ENCODE measurements at regions not wholly inside any gene's neighbourhood (a gene's known extent, or its start where the extent isn't known, plus 50 kb on each side); places are given as distances from the start of the nearest gene placed in this dataset.
"Not testable (repeated sequence)": the region's sequence is repeated elsewhere in the genome, so short reads cannot be mapped to it uniquely, and the experiment has no call there.

DNA sequence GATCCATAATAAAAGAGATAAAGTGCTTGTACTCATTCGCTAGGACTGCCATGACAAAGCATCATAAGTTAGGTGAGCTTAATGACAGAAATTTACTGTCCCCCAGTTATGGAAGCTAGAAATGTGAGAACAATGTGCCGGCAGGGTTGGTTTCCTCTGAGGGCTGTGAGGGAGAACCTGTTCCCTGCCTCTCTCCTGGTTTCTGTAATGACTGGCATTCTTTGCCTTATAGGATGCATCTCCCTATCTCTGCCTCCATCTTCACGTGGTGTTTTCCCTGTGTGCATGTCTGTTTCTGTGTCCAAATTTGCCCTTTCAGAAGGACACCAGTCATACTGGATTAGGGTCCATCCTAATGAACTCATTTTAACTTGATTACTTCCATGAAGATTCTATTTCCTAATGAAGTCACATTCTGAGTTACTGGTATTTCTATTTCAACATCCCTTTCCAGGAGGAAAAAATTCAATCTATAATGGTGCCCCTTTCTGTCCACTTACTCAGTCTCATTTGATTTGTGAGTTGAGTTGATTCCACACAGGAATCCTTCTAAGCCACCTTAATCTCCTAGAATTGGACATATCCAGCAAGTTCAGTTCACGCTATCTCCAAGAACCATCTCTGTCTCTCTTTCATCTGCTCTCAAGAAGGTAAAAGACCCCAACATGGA is 71.2 kb upstream of the LIPC start:
- H3K27me3 ChIP-seq: no peaks in the 10 kb centered on the region
- H3K4me3 ChIP-seq: no peak overlapping the region
- intact Hi-C loops (cut with DNase I): no loop called here
- no peak overlapping the region for H3K9ac ChIP-seq (ENCODE audit: low read depth in 2 of 2, low read length in 2 of 2)
- TF ChIP-seq, protein P1, sequence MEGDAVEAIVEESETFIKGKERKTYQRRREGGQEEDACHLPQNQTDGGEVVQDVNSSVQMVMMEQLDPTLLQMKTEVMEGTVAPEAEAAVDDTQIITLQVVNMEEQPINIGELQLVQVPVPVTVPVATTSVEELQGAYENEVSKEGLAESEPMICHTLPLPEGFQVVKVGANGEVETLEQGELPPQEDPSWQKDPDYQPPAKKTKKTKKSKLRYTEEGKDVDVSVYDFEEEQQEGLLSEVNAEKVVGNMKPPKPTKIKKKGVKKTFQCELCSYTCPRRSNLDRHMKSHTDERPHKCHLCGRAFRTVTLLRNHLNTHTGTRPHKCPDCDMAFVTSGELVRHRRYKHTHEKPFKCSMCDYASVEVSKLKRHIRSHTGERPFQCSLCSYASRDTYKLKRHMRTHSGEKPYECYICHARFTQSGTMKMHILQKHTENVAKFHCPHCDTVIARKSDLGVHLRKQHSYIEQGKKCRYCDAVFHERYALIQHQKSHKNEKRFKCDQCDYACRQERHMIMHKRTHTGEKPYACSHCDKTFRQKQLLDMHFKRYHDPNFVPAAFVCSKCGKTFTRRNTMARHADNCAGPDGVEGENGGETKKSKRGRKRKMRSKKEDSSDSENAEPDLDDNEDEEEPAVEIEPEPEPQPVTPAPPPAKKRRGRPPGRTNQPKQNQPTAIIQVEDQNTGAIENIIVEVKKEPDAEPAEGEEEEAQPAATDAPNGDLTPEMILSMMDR (IDR thresholded peaks at IDR 0.05): no peak
- no peaks in the 10 kb centered on the region for H3K4me1 ChIP-seq
- DNase-seq: no peak
- H3K27ac ChIP-seq: no peak overlapping the region
- no peaks in the 10 kb centered on the region for H3K36me3 ChIP-seq
- no peaks in the 10 kb centered on the region for H3K9me3 ChIP-seq

DNA sequence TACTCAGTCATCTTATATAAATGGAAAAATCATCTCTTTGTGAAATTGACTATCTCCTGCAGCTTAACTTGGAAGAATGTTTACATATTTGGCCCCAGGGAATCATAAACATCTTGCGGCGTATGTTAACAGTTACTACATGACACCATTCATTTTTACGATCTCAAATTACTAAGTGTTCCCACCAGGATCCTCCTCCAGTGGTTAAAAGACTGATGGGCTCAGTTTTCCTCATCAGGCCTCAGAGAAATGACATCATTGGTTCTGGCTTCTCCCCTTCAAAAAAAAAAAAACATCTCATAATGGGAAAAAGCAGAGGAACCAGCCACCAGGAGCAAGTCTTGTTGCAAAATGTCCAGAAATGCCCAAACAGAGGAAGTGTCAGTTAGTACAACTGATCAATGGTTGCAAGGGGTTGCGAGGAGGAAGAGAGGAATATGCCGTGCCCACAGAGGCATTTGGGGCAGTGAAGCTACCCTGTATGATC is 70.5 kb upstream of the LIPC start:
- Histone ChIP-seq H3K9me3 (no peaks in the 10 kb centered on the region), H3K4me3 (no peak overlapping the region), H3K36me3 (no peaks in the 10 kb centered on the region), H3K27me3 (no peaks in the 10 kb centered on the region), H3K27ac (no peak overlapping the region), H3K4me1 (no peaks in the 10 kb centered on the region), H3K9ac (ENCODE audit: low read depth in 2 of 2, low read length in 2 of 2) (no peak overlapping the region)
- TF ChIP-seq, protein P1 (IDR thresholded peaks at IDR 0.05): no peak
- no peak for DNase-seq
- intact Hi-C loops (cut with DNase I): no loop called here

DNA sequence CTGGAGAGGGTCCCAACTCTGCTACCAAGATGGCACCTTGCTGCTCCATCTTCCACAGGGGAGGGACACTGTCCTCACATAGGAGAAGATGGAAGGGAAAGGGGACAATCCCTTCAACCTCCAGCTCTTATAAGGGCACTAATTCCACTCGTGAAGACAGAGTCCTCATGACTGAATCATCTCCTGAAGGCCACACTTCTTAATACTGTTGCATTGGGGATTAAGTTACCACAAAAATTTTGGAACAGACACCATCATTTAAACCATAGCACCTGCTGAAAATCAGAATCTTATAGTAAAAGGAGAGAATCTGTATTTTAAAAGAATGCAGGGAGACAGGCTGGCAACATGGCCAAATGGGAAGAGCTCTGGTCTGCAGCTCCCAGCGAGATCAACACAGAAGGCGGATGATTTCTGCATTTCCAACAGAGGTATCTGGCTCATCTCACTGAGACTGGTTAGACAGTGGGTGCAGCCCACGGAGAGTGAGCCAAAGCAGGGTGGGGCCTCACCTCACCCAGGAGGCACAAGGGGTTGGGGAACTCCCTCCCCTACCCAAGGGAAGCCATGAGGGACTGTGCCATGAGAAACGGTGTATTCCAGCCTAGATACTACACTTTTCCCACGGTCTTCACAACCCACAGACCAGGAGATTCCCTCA is 69.4 kb upstream of the LIPC start:
- Histone ChIP-seq H3K27ac (no peak overlapping the region), H3K9ac (ENCODE audit: low read depth in 2 of 2, low read length in 2 of 2) (no peak overlapping the region), H3K36me3 (no peaks in the 10 kb centered on the region), H3K4me3 (no peak overlapping the region), H3K9me3 (no peaks in the 10 kb centered on the region), H3K27me3 (no peaks in the 10 kb centered on the region), H3K4me1 (no peaks in the 10 kb centered on the region)
- TF ChIP-seq, protein P1 (IDR thresholded peaks at IDR 0.05): no peak
- DNase-seq: no peak
- intact Hi-C loops (cut with DNase I): no loop called here

DNA sequence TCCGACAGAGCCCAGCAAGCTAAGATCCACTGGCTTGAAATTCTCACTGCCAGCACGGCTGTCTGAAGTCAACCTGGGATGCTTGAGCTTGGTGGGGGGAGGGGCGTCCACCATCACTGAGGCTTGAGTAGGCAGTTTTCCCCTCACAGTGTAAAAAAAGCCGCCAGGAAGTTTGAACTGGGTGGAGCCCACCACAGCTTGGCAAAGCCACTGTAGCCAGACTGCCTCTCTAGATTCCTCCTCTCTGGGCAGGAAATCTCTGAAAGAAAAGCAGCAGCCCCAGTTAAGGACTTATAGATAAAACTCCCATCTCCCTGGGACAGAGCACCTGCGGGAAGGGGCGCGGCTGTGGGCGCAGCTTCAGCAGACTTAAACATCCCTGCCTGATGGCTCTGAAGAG is 68.7 kb upstream of the LIPC start:
- DNase-seq; H3K4me3 ChIP-seq; H3K27me3 ChIP-seq; H3K27ac ChIP-seq; H3K9me3 ChIP-seq; intact Hi-C loops (cut with DNase I); H3K9ac ChIP-seq (ENCODE audit: low read depth in 2 of 2, low read length in 2 of 2); H3K36me3 ChIP-seq; H3K4me1 ChIP-seq: not testable (repeated sequence)

DNA sequence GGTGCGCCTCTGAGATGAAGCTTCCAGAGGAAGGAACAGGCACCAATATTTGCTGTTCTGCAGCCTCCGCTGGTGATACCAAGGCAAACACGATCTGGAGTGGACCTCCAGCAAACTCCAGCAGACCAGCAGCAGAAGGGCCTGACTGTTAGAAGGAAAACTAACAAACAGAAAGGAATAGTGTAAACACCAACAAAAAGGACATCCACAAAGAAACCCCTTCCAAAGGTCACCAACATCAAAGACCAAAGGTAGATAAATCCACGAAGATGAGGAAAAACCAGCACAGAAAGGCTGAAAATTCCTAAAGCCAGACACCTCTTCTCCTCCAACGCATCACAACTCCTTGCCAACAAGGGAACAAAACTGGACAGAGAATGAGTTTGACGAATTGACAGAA is 68.1 kb upstream of the LIPC start:
- H3K9ac ChIP-seq (ENCODE audit: low read depth in 2 of 2, low read length in 2 of 2); DNase-seq; H3K27ac ChIP-seq; H3K36me3 ChIP-seq; H3K27me3 ChIP-seq; H3K9me3 ChIP-seq; intact Hi-C loops (cut with DNase I); H3K4me1 ChIP-seq; H3K4me3 ChIP-seq: not testable (repeated sequence)

DNA sequence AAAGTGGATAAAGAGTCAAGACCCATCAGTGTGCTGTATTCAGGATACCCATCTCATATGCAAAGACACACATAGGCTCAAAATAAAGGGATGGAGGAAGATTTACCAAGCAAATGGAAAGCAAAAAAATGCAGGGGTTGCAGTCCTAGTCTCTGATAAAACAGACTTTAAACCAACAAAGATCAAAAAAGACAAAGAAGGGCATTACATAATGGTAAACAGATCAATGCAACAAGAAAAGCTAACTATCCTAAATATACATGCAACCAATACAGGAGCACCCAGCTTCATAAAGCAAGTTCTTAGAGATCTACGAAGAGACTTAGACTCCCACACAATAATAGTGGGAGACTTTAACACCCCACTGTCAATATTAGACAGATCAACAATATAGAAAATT is 66.7 kb upstream of the LIPC start:
- H3K27me3 ChIP-seq; intact Hi-C loops (cut with DNase I); H3K9me3 ChIP-seq; H3K4me3 ChIP-seq; H3K9ac ChIP-seq (ENCODE audit: low read depth in 2 of 2, low read length in 2 of 2); H3K36me3 ChIP-seq; H3K27ac ChIP-seq; DNase-seq; H3K4me1 ChIP-seq: not testable (repeated sequence)

DNA sequence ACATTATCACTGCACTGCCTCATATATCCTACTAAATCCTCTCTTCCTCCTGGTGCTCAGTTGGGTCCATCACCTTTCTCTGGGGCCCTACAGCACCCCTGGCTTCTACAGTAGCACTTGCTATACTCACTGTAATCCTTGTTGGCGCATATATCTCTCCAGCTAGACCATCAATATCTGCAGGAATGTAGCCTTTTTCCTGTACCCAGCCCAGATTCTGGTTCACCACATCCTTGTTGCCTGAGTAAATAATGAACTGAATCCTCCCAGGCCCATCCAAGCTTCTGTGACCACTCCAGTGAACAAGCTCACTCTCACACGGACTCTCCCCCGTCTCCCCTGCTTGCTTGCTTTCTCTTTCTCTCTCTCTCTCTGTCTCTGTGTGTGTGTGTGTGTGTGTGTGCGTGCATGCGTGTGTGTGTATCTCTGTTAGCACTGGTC is 62.5 kb upstream of the LIPC start:
- TF ChIP-seq, protein P1 (IDR thresholded peaks at IDR 0.05): no peak
- DNase-seq: no peak
- Histone ChIP-seq H3K27ac (no peak overlapping the region), H3K9ac (ENCODE audit: low read depth in 2 of 2, low read length in 2 of 2) (no peak overlapping the region), H3K27me3 (no peaks in the 10 kb centered on the region), H3K4me1 (no peaks in the 10 kb centered on the region), H3K36me3 (no peaks in the 10 kb centered on the region), H3K9me3 (no peaks in the 10 kb centered on the region), H3K4me3 (no peak overlapping the region)
- intact Hi-C loops (cut with DNase I): no loop called here

Data from colonic mucosa (tissue), 4 donors.